HG02970 (cell line): ENCODE measurements at regions not wholly inside any gene's neighbourhood (a gene's known extent, or its start where the extent isn't known, plus 50 kb on each side); places are given as distances from the start of the nearest gene placed in this dataset.

Experiments used
- ATAC-seq: cut with Tn5 transposase; IDR thresholded peaks from one replicate; pipeline ENCODE4 v1.9.1; 2021; ENCODE audit warnings: mild to moderate bottlenecking, moderate library complexity, moderate number of reproducible peaks; ENCODE audit not compliant: unreplicated experiment, low FRiP score

GRCh38 chr3:31402117-31402516 lies 130.6 kb upstream of the STT3B start:
- no peak for ATAC-seq

- no peak for ATAC-seq
These were observed 129.5 kb upstream of the STT3B start for GRCh38 chr3:31403197-31403596.

- ATAC-seq = no peak
These were observed 127.9 kb upstream of the STT3B start for GRCh38 chr3:31404871-31405270.

GRCh38 chr3:31405515-31405914 lies 127.2 kb upstream of the STT3B start:
- no peak for ATAC-seq

- no peak for ATAC-seq
These were observed 125.8 kb upstream of the STT3B start for GRCh38 chr3:31406896-31407295.

GRCh38 chr3:31407665-31408064 lies 125.1 kb upstream of the STT3B start:
- ATAC-seq = no peak

GRCh38 chr3:31408720-31409119 lies 124.0 kb upstream of the STT3B start:
- ATAC-seq = no peak

- ATAC-seq = no peak
These were observed 123.3 kb upstream of the STT3B start for GRCh38 chr3:31409389-31409788.

- ATAC-seq = no peak
These were observed 122.9 kb upstream of the STT3B start for GRCh38 chr3:31409866-31410265.

GRCh38 chr3:31410411-31410810 lies 122.3 kb upstream of the STT3B start:
- ATAC-seq = no peak

GRCh38 chr3:31412832-31413231 lies 119.9 kb upstream of the STT3B start:
- ATAC-seq = no peak

GRCh38 chr3:31413515-31413914 lies 119.2 kb upstream of the STT3B start:
- no peak for ATAC-seq

- ATAC-seq = no peak
These were observed 115.7 kb upstream of the STT3B start for GRCh38 chr3:31416980-31417379.

- ATAC-seq = no peak
These were observed 115.2 kb upstream of the STT3B start for GRCh38 chr3:31417486-31417885.

GRCh38 chr3:31420311-31420710 lies 112.4 kb upstream of the STT3B start:
- no peak for ATAC-seq

- no peak for ATAC-seq
These were observed 111.2 kb upstream of the STT3B start for GRCh38 chr3:31421314-31422048.

- no peak for ATAC-seq
These were observed 110.5 kb upstream of the STT3B start for GRCh38 chr3:31422237-31422636.

GRCh38 chr3:31423482-31423881 lies 109.2 kb upstream of the STT3B start:
- ATAC-seq = no peak

- no peak for ATAC-seq
These were observed 107.3 kb upstream of the STT3B start for GRCh38 chr3:31425401-31425800.

- no peak for ATAC-seq
These were observed 105.1 kb upstream of the STT3B start for GRCh38 chr3:31427623-31428022.

GRCh38 chr3:31431321-31431720 lies 101.4 kb upstream of the STT3B start:
- ATAC-seq = no peak

GRCh38 chr3:31432897-31433678 lies 99.6 kb upstream of the STT3B start:
- no peak for ATAC-seq
